H9 (cell line): ENCODE measurements at regions not wholly inside any gene's neighbourhood (a gene's known extent, or its start where the extent isn't known, plus 50 kb on each side); places are given as distances from the start of the nearest gene placed in this dataset.

Experiments used
- DNase-seq: peaks from one replicate; pipeline ENCODE4 v3.0.0-alpha.2; 2017
- H2AFZ ChIP-seq: one replicate; pipeline ENCODE4 v1.6.1; 2013; ENCODE audit warnings: mild to moderate bottlenecking, low read length, control low read depth, moderate library complexity
- H2AK5ac ChIP-seq: 2 replicates; pipeline ENCODE4 v1.6.1; 2013; ENCODE audit warnings: low read length, control low read depth, mixed read lengths; ENCODE audit not compliant: insufficient read length
- H2BK120ac ChIP-seq: one replicate; pipeline ENCODE4 v1.6.1; 2013; ENCODE audit warnings: low read depth, mild to moderate bottlenecking, low read length, control low read depth, inconsistent platforms; ENCODE audit not compliant: poor library complexity, severe bottlenecking
- H2BK12ac ChIP-seq: 2 replicates; pipeline ENCODE4 v1.6.1; 2013; ENCODE audit warnings: low read length, control low read depth, mixed read lengths, low read depth; ENCODE audit not compliant: insufficient read length
- H2BK15ac ChIP-seq: 2 replicates; pipeline ENCODE4 v1.6.1; 2013; ENCODE audit warnings: low read depth, low read length, control low read depth
- H2BK20ac ChIP-seq: one replicate; pipeline ENCODE4 v1.6.1; 2013; ENCODE audit warnings: low read depth, mild to moderate bottlenecking, low read length, control low read depth, inconsistent platforms; ENCODE audit not compliant: poor library complexity, severe bottlenecking
- H2BK5ac ChIP-seq: 2 replicates; pipeline ENCODE4 v1.6.1; 2013; ENCODE audit warnings: low read length, control low read depth, mixed read lengths; ENCODE audit not compliant: insufficient read length
- H3K14ac ChIP-seq: 2 replicates; pipeline ENCODE4 v1.6.1; 2013; ENCODE audit warnings: low read length, control low read depth; ENCODE audit not compliant: insufficient read depth
- H3K18ac ChIP-seq: 2 replicates; pipeline ENCODE4 v1.6.1; 2013; ENCODE audit warnings: low read depth, mild to moderate bottlenecking, mixed read lengths, low read length, control low read depth; ENCODE audit not compliant: insufficient read length
- H3K23ac ChIP-seq: 2 replicates; pipeline ENCODE4 v1.6.1; 2013; ENCODE audit warnings: low read length, control low read depth, mixed read lengths, low read depth; ENCODE audit not compliant: insufficient read length
- H3K23me2 ChIP-seq: 2 replicates; pipeline ENCODE4 v1.6.1; 2013; ENCODE audit warnings: low read depth, mild to moderate bottlenecking, mixed read lengths, low read length, control low read depth; ENCODE audit not compliant: insufficient read length, poor library complexity, severe bottlenecking
- H3K27ac ChIP-seq: 2 replicates; pipeline ENCODE4 v1.5.1; 2013; ENCODE audit warnings: low read length, control low read depth, mixed read lengths, low read depth; ENCODE audit not compliant: insufficient read length
- H3K27me3 ChIP-seq: 2 replicates; pipeline ENCODE4 v1.6.1; 2013; ENCODE audit warnings: low read length, control low read depth, inconsistent platforms; ENCODE audit not compliant: insufficient read depth
- H3K4ac ChIP-seq: 2 replicates; pipeline ENCODE4 v1.6.1; 2013; ENCODE audit warnings: low read depth, mild to moderate bottlenecking, control low read depth, inconsistent platforms, low read length, moderate library complexity
- H3K4me1 ChIP-seq: 2 replicates; pipeline ENCODE4 v1.6.1; 2013; ENCODE audit warnings: low read length, control low read depth, inconsistent platforms; ENCODE audit not compliant: insufficient read depth
- H3K4me2 ChIP-seq: 2 replicates; pipeline ENCODE4 v1.6.1; 2013; ENCODE audit warnings: low read length, control low read depth, mixed read lengths; ENCODE audit not compliant: insufficient read length, insufficient read depth
- H3K56ac ChIP-seq: 2 replicates; pipeline ENCODE4 v1.6.1; 2013; ENCODE audit warnings: low read depth, mild to moderate bottlenecking, mixed read lengths, low read length, control low read depth; ENCODE audit not compliant: insufficient read length
- H3K79me1 ChIP-seq: 2 replicates; pipeline ENCODE4 v1.6.1; 2013; ENCODE audit warnings: low read depth, mild to moderate bottlenecking, moderate library complexity, low read length, control low read depth, inconsistent platforms; ENCODE audit not compliant: insufficient read depth, poor library complexity, severe bottlenecking
- H3K79me2 ChIP-seq: 2 replicates; pipeline ENCODE4 v1.6.1; 2013; ENCODE audit warnings: low read length, control low read depth, inconsistent platforms; ENCODE audit not compliant: insufficient read depth
- H3K9ac ChIP-seq: 2 replicates; pipeline ENCODE4 v1.6.1; 2013; ENCODE audit warnings: low read length, control low read depth, mixed read lengths; ENCODE audit not compliant: insufficient read length; ENCODE audit errors: extremely low read depth
- H3K9me3 ChIP-seq: one replicate; pipeline ENCODE4 v1.6.1; 2013; ENCODE audit warnings: low read depth, low read length, inconsistent platforms; ENCODE audit not compliant: control insufficient read depth
- H3T11ph ChIP-seq: one replicate; pipeline ENCODE4 v1.6.1; 2013; ENCODE audit warnings: mild to moderate bottlenecking, low read length, control low read depth, inconsistent platforms
- H4K20me1 ChIP-seq: one replicate; pipeline ENCODE4 v1.6.1; 2013; ENCODE audit not compliant: control insufficient read depth, insufficient read length, insufficient read depth
- H4K5ac ChIP-seq: 2 replicates; pipeline ENCODE4 v1.6.1; 2013; ENCODE audit warnings: low read depth, mild to moderate bottlenecking, mixed read lengths, low read length, control low read depth; ENCODE audit not compliant: insufficient read length
- H4K8ac ChIP-seq: replicated peaks from 2 replicates; pipeline ENCODE4 v1.6.1; 2013; ENCODE audit warnings: low read length, control low read depth, mixed read lengths, low read depth; ENCODE audit not compliant: insufficient read length
- H4K91ac ChIP-seq: 2 replicates; pipeline ENCODE4 v1.6.1; 2013; ENCODE audit warnings: low read depth, mild to moderate bottlenecking, moderate library complexity, mixed read lengths, low read length, control low read depth; ENCODE audit not compliant: insufficient read length
- H3K27ac Mint-ChIP-seq, 3 experiments: 2 replicates in 2 of 3; 3 replicates in 1 of 3; pipeline ENCODE4 v1.8.0; 2020 to 2021; ENCODE audit warnings: mixed read lengths in 3 of 3, mild to moderate bottlenecking in 1 of 3, moderate library complexity in 1 of 3
- H3K27me3 Mint-ChIP-seq: 2 replicates; pipeline ENCODE4 v1.8.0; 2021; ENCODE audit warnings: low read depth, mild to moderate bottlenecking, moderate library complexity, mixed read lengths
- H3K36me3 Mint-ChIP-seq, 3 experiments: 2 replicates in 2 of 3; 3 replicates in 1 of 3; pipeline ENCODE4 v1.8.0; 2020 to 2021; ENCODE audit warnings: low read depth in 3 of 3, mixed read lengths in 3 of 3; ENCODE audit not compliant: insufficient read depth in 1 of 3
- H3K4me1 Mint-ChIP-seq, 2 experiments: 2 replicates each; pipeline ENCODE4 v1.8.0; 2020; ENCODE audit warnings: mixed read lengths in 2 of 2
- H3K4me3 Mint-ChIP-seq, 2 experiments: 2 replicates in 1 of 2; 3 replicates in 1 of 2; pipeline ENCODE4 v1.8.0; 2020 to 2021; ENCODE audit warnings: mild to moderate bottlenecking in 2 of 2, mixed read lengths in 2 of 2, moderate library complexity in 1 of 2
- H3K9me3 Mint-ChIP-seq, 2 experiments: 2 replicates in 1 of 2; 3 replicates in 1 of 2; pipeline ENCODE4 v1.8.0; 2020; ENCODE audit warnings: mild to moderate bottlenecking in 2 of 2, mixed read lengths in 2 of 2, moderate library complexity in 1 of 2
- WGBS: extraction: QIAGEN DNeasy Blood & Tissue Kit; methylation state at CpG from one replicate; pipeline ENCODE4 v1.1.7; 2013; ENCODE audit warnings: missing lambda C conversion rate, low lambda C conversion rate, mixed read lengths; ENCODE audit not compliant: insufficient read length; ENCODE audit errors: extremely low coverage; 5-methylcytosine and 5-hydroxymethylcytosine counted together
- TF ChIP-seq, protein P1 (sequence below): fragments of 200-600 bp; sonication (generic); conservative IDR thresholded peaks from 3 replicates; pipeline ENCODE4 v1.8.0; 2021; ENCODE audit warnings: antibody characterized with exemption, mild to moderate bottlenecking

DNA sequence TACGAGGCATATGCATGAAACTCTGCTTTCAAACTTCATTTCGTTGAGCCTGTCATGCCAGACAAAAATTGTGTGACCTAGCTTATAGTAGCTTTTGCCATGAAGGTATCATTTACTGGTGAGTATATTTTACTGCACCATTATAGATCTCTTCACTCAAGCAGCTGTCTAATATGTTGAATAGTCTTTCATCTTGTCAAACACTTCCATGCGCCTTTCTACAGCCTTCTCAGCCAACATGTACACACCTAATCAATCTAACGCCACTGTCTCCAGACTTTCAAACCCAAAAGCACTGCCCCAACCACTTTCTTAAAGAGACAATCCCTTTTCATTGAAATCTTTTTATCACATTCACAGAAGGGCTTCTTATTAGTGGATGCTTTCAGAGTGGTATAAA is 757.4 kb downstream of the VRK1 start:
- Histone ChIP-seq H3K18ac (no peak overlapping the region), H2AK5ac (no peak overlapping the region), H3K4me2 (no peak overlapping the region), H4K5ac (no peak overlapping the region), H2BK12ac (no peak overlapping the region), H3K14ac (no peak overlapping the region), H3T11ph (no peak overlapping the region), H3K27ac (no peak overlapping the region), H4K20me1 (no peaks in the 10 kb centered on the region), H4K91ac (no peak overlapping the region), H3K4ac (no peak overlapping the region), H2BK15ac (no peak overlapping the region), H3K56ac (no peak overlapping the region), H3K9me3 (no peaks in the 10 kb centered on the region), H3K27me3 (no peaks in the 10 kb centered on the region), H3K4me1 (peaks cover 2% of the 10 kb centered on the region; the same call in 1 of the 2 replicates), H3K23me2 (no peaks in the 10 kb centered on the region), H3K79me2 (no peaks in the 10 kb centered on the region; the same call in 1 of the 2 replicates), H2BK20ac (no peak overlapping the region), H2AFZ (no peak overlapping the region), H3K23ac (no peak overlapping the region), H3K9ac (no peak overlapping the region), H3K79me1 (no peaks in the 10 kb centered on the region), H4K8ac (no peak overlapping the region), H2BK5ac (no peak overlapping the region), H2BK120ac (no peak overlapping the region)
- no peak overlapping the region for H3K27ac Mint-ChIP-seq
- H3K9me3 Mint-ChIP-seq: peaks cover 7 to 8% of the 10 kb centered on the region in 2 experiments; a peak in 4 of 5 replicates
- TF ChIP-seq, protein P1, sequence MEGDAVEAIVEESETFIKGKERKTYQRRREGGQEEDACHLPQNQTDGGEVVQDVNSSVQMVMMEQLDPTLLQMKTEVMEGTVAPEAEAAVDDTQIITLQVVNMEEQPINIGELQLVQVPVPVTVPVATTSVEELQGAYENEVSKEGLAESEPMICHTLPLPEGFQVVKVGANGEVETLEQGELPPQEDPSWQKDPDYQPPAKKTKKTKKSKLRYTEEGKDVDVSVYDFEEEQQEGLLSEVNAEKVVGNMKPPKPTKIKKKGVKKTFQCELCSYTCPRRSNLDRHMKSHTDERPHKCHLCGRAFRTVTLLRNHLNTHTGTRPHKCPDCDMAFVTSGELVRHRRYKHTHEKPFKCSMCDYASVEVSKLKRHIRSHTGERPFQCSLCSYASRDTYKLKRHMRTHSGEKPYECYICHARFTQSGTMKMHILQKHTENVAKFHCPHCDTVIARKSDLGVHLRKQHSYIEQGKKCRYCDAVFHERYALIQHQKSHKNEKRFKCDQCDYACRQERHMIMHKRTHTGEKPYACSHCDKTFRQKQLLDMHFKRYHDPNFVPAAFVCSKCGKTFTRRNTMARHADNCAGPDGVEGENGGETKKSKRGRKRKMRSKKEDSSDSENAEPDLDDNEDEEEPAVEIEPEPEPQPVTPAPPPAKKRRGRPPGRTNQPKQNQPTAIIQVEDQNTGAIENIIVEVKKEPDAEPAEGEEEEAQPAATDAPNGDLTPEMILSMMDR: no peak
- H3K4me3 Mint-ChIP-seq: no peak overlapping the region
- DNase-seq: no peak
- H3K36me3 Mint-ChIP-seq: peaks cover 0 to 8% (median 1%) of the 10 kb centered on the region in 3 experiments; a peak in 3 of 7 replicates
- WGBS: no CpG with 5 or more reads among the region's 4 CpGs
- peaks cover 15 to 20% of the 10 kb centered on the region in 2 experiments for H3K4me1 Mint-ChIP-seq
- peaks cover 2% of the 10 kb centered on the region; the same call in 1 of the 2 replicates for H3K27me3 Mint-ChIP-seq
